ENCODE measurements at regions not wholly inside any gene's neighbourhood (a gene's known extent, or its start where the extent isn't known, plus 50 kb on each side); places are given as distances from the start of the nearest gene placed in this dataset.

DNA sequence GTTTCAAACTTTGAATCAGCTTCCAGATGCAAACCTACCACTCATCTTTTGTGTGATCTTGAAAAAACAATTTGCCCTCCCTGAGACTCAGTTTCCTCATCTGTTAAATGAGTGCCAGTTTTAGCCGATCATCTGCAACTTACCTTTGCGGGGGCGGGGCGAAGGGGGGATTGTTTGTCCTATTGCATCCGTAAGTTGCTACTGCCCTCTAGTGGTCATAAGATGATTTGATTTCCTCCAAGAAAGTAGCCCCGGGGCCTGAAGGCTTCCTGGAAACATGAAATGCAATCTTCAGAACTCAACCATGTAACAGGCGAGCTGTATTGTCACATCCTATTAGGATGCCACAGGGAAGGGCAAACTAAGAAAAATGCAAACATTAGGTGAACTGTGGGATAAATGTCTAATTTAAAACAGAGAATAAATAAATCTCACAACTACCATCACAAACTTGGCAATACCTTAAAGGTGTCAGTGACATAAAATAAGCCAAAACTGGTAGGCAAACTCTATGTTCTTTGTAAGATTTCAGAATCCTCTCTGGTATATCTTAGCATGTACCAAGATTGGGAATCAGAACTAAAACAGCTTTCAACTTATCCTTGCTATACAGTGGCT lies 63.5 kb upstream of the CLDN18 start:
- no TSS peak for BruUV-seq (replicated peaks)
- ATAC-seq (peak; percentile 86), DNase-seq (ENCODE audit: extremely low read depth in 1 of 4, low spot score in 3 of 4) (peak; percentile 70 to 75 (median 71)), FAIRE-seq (peak; percentile 79)
- intact Hi-C loops (cut with micrococcal nuclease): loop anchor here (2.0 to 5.0 kb wide), 3 partner anchors 729 to 914 kb away; no protein-coding TSS in a partner anchor
- WGBS (ENCODE audit: insufficient coverage, low coverage, missing lambda C conversion rate): 0% methylated on average over 6 of the region's 7 CpGs
- CTCF ChIA-PET (ENCODE audit: low intra/inter-chr PET ratio): interaction anchor here (0.7 kb wide), 1 partner anchor 923 kb away, joined by 3 read pairs; no protein-coding TSS in a partner anchor
- H3K4me1 ChIP-seq (replicated peaks in 1 of 2; ENCODE audit: control insufficient read depth in 2 of 2, insufficient read depth in 2 of 2, low read length in 2 of 2): no peaks in the 10 kb centered on the region
- H3K27me3 ChIP-seq (ENCODE audit: control insufficient read depth in 2 of 2, insufficient read depth in 2 of 2, low read length in 2 of 2): no peaks in the 10 kb centered on the region
- no peak overlapping the region for H3K4me3 ChIP-seq
- H3K9me1 ChIP-seq (ENCODE audit: control insufficient read depth, insufficient read depth, low read length): no peaks in the 10 kb centered on the region
- POLR2A ChIA-PET: no interaction called here
- no peak overlapping the region for H3K9ac ChIP-seq (ENCODE audit: insufficient read depth in 1 of 2, low read depth in 2 of 2, low read length in 2 of 2)
- no peaks in the 10 kb centered on the region for H4K20me1 ChIP-seq (replicated peaks; ENCODE audit: control insufficient read depth, insufficient read depth, low read length)
- in situ Hi-C loops (cut with MboI): no loop called here
- H3K9me3 ChIP-seq (replicated peaks; ENCODE audit: control insufficient read depth, insufficient read depth, low read depth, low read length): no peaks in the 10 kb centered on the region
- no peaks in the 10 kb centered on the region for H3K36me3 ChIP-seq (ENCODE audit: control insufficient read depth, insufficient read depth, low read length)
- H3K27ac ChIP-seq (ENCODE audit: extremely low read depth, low read depth, low read length): no peak overlapping the region
- no peak overlapping the region for H2AFZ ChIP-seq (ENCODE audit: low read depth, low read length)
- H3K79me2 ChIP-seq (ENCODE audit: control insufficient read depth, insufficient read depth, low read length): no peaks in the 10 kb centered on the region
- H3K4me2 ChIP-seq (ENCODE audit: insufficient read depth, low read length): no peak overlapping the region
- no peak for TF ChIP-seq SFPQ (IDR thresholded peaks at IDR 0.05; ENCODE audit: low read depth, low read length)
- no peak for TF ChIP-seq HNRNPH1 (optimal IDR thresholded peaks at IDR 0.05; ENCODE audit: low read depth, low read length)
- no peak for TF ChIP-seq WHSC1 (IDR thresholded peaks at IDR 0.05; ENCODE audit: low read length)
- no peak for TF ChIP-seq ZKSCAN1 (IDR thresholded peaks at IDR 0.05; ENCODE audit: low read depth, low read length)
- TF ChIP-seq POLR2A (conservative IDR thresholded peaks at IDR 0.05): no peak
- TF ChIP-seq SAP30 (IDR thresholded peaks at IDR 0.05; ENCODE audit: borderline replicate concordance, insufficient read depth, low read depth, low read length, poor library complexity, severe bottlenecking): no peak
- TF ChIP-seq, protein P1, sequence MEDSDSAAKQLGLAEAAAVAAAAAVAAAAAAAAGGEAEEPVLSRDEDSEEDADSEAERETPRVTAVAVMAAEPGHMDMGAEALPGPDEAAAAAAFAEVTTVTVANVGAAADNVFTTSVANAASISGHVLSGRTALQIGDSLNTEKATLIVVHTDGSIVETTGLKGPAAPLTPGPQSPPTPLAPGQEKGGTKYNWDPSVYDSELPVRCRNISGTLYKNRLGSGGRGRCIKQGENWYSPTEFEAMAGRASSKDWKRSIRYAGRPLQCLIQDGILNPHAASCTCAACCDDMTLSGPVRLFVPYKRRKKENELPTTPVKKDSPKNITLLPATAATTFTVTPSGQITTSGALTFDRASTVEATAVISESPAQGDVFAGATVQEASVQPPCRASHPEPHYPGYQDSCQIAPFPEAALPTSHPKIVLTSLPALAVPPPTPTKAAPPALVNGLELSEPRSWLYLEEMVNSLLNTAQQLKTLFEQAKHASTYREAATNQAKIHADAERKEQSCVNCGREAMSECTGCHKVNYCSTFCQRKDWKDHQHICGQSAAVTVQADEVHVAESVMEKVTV (CRISPR knock-in tag; IDR thresholded peaks at IDR 0.05): 0 out of 2 replicates have a peak, but pooled peaks have one; percentile 42
- no peak for TF ChIP-seq TSC22D4 (tag; IDR thresholded peaks at IDR 0.05)
- TF ChIP-seq NFE2L1 (tag; IDR thresholded peaks at IDR 0.05; ENCODE audit: borderline replicate concordance, low read depth): no peak
- TF ChIP-seq ZBTB2 (IDR thresholded peaks at IDR 0.05): no peak
- TF ChIP-seq ZNF778 (CRISPR knock-in tag; IDR thresholded peaks at IDR 0.05): no peak
- TF ChIP-seq NCOA4 (IDR thresholded peaks at IDR 0.05; ENCODE audit: partially characterized antibody): no peak
- no peak for TF ChIP-seq TEAD4 (IDR thresholded peaks at IDR 0.05; ENCODE audit: low read length)
- no peak for TF ChIP-seq TEAD4 (CRISPR knock-in tag; IDR thresholded peaks at IDR 0.05; ENCODE audit: borderline replicate concordance)
- TF ChIP-seq RBM15 (IDR thresholded peaks at IDR 0.05; ENCODE audit: insufficient read depth, low read length): no peak
- TF ChIP-seq SMC3 (conservative IDR thresholded peaks at IDR 0.05; ENCODE audit: insufficient read depth, low read depth, low read length): peak; percentile 40
- TF ChIP-seq, protein P2, sequence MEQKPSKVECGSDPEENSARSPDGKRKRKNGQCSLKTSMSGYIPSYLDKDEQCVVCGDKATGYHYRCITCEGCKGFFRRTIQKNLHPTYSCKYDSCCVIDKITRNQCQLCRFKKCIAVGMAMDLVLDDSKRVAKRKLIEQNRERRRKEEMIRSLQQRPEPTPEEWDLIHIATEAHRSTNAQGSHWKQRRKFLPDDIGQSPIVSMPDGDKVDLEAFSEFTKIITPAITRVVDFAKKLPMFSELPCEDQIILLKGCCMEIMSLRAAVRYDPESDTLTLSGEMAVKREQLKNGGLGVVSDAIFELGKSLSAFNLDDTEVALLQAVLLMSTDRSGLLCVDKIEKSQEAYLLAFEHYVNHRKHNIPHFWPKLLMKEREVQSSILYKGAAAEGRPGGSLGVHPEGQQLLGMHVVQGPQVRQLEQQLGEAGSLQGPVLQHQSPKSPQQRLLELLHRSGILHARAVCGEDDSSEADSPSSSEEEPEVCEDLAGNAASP (IDR thresholded peaks at IDR 0.05): no peak
